DND-41 (cell line): ENCODE measurements at regions not wholly inside any gene's neighbourhood (a gene's known extent, or its start where the extent isn't known, plus 50 kb on each side); places are given as distances from the start of the nearest gene placed in this dataset.

Experiments used
- EZH2 ChIP-seq: IDR thresholded peaks from 3 replicates; pipeline ENCODE4 v1.6.1; 2012; ENCODE audit warnings: borderline replicate concordance, low read depth, mild to moderate bottlenecking, moderate library complexity, low read length, inconsistent platforms; ENCODE audit not compliant: severe bottlenecking
- TF ChIP-seq, protein P1 (sequence below): IDR thresholded peaks from 2 replicates; pipeline ENCODE4 v1.5.1; 2012; ENCODE audit warnings: borderline replicate concordance, low read length, moderate library complexity, mild to moderate bottlenecking; ENCODE audit not compliant: poor library complexity, severe bottlenecking; ENCODE audit errors: extremely low read depth

DNA sequence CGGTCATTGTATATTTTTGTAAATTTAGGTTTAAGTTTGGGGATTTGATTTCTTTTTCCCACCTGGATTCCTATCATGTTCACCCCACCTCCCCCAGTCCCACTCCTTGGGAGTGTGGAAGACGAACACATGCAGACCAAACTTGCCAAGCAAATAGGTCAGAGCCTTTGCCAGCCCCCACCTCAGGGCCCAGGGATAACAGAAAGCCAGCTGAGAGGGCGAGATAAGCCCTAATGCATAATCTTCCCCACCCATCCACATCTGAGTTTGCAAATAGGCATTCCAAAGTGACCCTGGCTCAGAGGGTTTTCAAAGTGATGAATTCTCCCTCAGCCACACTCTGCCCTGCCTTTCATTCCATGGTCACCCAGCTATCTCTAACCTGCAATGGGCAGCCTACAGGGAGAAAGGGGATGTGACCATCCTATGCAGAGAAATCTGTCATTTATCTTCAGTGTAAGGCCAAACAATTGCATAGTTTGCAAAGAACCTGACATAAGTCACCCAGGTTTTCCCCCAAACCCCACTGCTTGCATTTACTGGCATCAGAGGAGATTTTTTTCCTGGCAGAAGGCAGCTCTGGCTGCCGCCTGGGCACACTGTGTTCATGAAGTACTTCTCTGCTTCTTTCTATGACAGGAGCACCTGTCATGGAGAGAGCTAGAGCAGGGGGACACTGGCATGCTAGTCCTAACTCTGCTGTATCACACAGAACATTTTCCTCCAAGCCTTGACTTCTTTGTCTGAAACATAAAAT, 69.0 kb upstream of the NFIA start:
- TF ChIP-seq, protein P1, sequence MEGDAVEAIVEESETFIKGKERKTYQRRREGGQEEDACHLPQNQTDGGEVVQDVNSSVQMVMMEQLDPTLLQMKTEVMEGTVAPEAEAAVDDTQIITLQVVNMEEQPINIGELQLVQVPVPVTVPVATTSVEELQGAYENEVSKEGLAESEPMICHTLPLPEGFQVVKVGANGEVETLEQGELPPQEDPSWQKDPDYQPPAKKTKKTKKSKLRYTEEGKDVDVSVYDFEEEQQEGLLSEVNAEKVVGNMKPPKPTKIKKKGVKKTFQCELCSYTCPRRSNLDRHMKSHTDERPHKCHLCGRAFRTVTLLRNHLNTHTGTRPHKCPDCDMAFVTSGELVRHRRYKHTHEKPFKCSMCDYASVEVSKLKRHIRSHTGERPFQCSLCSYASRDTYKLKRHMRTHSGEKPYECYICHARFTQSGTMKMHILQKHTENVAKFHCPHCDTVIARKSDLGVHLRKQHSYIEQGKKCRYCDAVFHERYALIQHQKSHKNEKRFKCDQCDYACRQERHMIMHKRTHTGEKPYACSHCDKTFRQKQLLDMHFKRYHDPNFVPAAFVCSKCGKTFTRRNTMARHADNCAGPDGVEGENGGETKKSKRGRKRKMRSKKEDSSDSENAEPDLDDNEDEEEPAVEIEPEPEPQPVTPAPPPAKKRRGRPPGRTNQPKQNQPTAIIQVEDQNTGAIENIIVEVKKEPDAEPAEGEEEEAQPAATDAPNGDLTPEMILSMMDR = no peak
- TF ChIP-seq EZH2 = no peak
